ENCODE measurements at regions not wholly inside any gene's neighbourhood (a gene's known extent, or its start where the extent isn't known, plus 50 kb on each side); places are given as distances from the start of the nearest gene placed in this dataset.

DNA sequence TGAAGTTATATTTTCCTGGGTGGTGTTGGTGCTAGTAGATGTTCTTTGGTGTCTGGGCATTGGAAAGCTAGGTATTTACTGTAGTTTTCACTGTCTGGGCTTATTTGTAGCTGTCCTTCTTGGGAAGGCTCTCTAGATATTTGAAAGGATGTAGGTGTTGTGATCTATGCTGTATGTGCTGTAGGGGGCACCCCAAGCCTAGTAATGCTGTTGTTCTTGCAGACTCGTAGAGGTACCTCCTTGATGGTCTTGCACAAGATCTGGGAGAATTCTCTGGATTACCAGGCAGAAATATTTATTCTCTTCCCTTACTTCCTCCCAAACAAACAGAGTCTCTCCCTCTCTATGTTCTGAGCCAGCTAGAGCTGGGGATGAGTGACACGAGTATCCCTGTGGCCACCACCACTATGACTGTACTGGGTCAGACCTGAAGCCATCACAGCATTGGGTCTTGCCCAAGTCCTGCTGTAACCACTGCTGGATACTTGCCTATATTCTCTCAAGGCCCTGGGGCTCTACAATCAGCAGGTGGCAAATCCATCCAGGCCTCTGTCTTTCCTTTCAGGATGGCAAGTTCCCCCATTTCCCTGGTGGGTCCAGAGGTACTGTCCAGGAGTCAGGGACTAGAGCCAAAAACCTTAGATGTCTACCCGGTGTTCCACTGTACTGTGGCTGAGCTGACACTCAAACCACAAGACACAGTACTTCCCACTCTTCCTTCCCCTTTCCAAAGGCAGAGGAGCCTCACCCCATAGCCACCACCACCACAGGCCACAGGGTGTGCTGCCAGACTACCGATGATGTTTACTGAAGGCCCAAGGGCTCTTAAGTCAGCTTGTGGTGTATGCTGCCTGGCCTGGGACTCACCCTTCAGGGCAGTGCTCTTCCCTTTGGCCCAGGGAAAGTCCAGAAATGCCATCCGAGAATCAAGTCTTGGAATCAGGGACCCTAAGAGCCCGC is 195.2 kb upstream of the DPPA4 start:
- peak; percentile 85 for DNase-seq (ENCODE audit: low read depth)

DNA sequence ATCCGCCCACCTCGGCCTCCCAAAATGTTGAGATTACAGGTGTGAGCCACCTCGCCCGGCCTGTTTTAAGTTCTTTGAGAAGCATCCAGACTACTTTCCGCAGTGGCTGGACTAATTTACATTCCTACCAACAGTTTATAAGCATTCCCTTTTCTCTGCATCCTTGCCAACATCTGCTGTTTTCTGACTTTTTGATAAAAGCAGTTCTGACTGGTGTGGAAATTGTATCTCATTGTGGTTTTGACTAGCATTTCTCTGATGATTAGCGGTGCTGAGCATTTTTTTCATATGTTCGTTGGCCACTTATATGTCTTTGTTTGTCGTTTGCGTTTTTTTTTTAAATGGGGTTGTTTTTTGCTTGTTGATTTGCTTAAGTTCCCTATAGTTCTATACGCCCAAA is 208.4 kb upstream of the DPPA4 start:
- peak; percentile 36 for DNase-seq (ENCODE audit: low read depth)

DNA sequence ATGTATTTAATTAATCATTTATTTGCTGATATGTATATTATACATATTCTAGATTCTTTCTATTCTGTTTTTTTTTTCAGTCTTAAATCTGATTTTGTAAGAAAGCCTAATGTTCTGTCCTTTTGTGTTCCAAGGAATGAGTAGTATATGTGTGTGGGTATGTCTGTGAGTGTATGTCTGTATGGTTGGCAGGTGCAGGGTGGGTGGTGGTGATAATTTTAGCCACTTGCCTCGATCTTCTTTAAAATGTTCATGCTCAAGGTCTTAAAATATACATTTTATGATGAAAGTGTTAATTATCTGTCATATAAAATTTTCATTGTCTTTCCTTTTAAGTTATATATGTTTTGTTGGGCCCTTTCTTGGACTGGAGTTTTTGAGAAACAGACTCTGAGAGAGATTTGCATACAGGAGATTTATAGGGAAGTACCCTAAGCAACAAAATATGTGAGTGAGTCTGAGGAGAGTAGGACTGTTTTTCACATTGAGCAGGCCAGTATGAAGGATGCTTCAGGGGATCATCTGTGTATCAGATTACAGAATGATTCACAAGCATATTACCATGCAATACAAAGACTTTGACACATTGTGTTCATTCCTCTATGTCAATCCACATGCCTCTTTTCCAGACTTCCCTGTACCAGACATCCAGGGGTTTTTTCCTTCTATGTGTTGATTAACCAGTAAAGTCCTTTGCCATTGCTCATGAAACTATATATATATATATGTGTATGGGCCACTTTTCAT is 211.0 kb upstream of the DPPA4 start:
- DNase-seq (ENCODE audit: low read depth), result peak; percentile 51

DNA sequence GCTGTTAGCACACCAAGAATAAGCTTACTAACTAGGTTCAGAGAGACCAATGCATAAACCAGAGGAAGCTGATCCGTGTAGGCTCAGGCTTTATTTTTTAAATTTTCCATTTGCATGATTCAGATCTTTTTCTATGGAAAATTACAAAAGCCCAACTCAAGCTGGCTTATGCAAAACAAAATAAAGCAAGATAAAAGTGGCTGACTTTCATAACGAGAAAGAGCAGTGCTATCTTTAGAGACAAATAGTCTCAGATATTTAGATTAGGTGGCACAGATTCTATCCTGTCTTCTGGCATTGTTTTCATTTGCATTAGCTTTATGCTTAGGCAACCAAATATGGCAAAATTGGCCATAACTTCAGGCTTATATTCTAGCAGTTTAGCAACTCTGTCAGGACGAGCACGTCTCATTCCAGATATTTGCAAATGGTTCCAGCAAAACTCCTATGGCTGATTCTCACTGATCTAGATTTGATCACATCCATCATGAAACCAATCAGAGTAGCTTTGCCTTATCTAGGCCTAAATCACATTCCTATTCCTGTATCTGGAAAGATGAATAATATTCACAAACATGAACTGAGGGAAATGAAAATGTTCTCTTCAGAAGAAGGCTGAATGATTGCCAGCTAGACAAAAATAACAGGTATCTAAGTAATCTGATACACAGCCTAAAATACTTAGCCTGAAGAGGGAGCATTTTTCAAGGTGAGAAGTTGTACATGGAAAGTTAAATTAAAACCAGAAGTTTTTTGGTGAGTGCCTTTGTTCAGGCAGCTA is 216.4 kb upstream of the DPPA4 start:
- DNase-seq (ENCODE audit: low read depth), result peak; percentile 32

DNA sequence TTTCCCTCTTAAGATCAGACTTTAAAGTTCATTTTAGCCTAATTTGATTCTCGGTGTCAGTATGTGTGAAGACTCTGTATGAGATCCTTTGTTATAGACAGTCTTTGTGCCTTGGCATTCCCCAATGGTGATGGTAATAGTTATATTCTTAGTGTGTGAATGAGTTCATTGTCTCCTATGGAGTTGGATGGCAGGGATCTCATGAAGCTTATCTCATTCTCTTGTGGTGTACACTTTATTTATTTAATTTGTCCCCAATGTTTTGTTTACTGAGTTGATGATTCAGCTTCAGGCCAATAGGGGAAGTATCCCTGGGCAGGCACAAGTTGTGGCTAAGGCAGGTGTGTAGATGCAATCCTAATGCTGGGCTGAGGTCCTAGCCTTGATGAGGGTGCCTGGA is 222.0 kb upstream of the DPPA4 start:
- peak; percentile 47 for DNase-seq (ENCODE audit: low read depth)

DNA sequence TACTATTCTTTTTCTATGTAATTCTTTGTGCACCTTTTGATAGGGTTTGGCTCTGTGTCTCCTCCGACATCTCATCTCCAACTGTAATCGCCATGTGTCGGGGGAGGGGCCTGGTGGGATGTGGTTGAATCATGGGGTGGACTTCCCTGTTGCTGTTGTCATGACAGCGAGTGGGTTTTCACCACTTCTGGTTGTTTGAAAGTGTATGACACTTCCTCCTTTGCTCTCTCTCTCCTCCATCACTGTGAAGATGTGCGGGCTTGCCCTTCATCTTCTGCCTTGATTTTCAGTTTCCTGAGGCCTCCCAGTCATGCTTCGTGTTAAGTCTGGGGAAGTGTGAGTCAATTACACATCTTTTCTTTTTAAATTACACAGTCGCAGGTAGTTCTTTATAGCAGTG is 225.8 kb upstream of the DPPA4 start:
- peak; percentile 8 for DNase-seq (ENCODE audit: low read depth)

DNA sequence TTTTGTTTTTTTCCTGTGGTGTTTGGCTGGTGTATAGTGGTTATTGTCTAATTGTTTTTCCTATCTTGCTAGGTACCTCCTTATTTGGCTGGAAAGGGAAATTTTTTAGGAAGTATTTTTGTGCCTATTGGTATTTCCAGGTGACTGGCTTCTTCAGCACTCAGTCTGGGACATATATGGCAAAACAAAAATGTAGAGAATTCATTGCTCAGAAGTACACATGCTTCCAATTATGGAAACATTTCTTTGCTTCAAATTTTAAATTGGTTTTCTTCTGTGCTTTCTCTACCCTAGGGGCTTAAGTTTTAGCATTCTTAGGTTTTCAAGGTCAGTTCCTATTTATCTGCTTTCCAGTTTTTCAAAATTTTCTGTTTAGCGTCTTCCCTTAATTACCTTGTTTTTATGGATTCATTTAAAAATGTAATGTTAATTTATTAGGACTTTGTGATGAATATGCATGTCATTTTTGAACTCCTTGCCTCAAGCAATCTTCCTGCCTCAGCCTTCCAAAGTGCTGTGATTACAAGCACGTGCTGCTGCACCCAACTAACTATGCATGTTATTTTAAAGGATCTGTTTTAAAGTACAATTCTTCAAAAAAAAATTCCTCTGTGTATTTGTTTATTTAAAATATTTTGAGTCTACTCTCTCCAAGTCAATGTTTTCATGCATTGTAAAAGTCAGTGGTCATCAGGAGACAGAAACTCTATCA is 231.9 kb upstream of the DPPA4 start:
- DNase-seq (ENCODE audit: low read depth), result no peak

DNA sequence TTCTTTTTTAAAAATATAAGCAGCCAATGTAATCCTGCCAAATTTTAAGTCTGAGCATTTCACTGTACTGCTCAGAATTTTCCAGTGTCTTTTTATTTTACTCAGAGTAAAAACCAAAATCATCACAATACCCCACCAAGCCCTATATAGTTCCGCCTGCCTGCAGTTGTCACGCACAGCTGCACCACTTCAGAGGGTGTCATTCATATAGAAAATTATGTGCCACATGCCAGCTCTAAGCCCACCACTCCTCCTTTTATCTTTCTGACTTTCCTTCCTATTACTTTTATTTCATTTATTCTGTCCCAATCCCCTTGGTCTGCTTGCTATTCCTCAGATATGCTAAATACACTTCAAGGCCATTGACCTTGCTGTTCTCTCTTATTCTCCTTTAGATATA is 233.1 kb upstream of the DPPA4 start:
- no peak for DNase-seq (ENCODE audit: low read depth)

DNA sequence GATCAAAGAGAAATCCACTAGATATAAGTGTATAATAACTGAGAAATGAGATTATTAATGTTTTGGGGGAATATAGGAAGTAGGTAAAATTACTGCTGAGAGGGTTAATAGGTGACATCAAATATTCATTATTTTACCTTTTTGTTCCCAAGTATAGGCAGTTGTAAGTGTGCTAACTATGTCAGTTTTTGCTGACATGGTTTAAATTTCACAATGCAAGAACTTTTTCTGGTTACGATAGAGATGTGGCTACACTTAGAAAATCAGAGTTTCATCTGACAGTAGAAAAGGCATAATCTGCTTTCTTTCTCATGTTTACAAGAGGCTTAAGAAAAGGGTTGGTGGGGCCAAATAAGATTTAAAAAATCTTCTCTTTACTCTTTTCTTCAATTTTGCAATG is 235.0 kb upstream of the DPPA4 start:
- no peak for DNase-seq (ENCODE audit: low read depth)

DNA sequence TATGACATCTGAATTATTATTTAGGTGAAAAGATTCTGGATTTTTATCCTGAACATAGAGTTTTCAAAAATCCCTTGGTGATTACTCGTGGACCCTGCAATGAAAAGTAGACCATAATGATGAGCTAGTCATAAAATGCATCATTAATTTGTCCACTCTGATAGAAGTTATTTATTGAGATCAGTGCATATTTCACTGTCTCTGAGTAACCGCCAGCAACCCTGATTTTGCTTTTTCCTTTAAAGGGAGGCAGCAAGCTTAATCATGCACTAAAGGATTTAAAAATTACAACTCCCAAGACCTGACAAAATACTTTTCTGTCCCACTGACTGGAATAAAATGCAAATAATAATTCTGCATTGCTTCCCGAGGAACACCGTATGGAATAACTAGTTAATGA is 259.6 kb upstream of the DPPA4 start:
- no peak for DNase-seq (ENCODE audit: low read depth)

DNA sequence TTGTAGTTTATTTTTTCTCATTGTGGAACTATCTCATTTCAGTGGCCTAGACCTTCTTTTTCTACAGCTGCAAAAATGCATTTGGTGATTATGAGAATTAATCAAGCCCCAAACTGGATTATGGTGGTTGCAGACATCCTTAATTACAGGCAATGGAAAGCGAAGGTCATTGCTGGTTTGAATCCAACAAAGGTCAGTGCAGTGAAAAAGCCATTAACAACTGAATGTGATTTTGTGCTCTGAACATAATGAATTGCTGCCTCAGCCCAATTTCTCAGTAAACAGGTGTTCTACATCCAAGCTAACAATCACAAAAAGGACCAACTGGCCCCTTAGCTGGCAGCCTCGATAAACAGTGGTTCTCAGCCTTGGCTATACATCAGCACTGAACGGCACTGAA is 260.1 kb upstream of the DPPA4 start:
- DNase-seq (ENCODE audit: low read depth), result no peak

DNA sequence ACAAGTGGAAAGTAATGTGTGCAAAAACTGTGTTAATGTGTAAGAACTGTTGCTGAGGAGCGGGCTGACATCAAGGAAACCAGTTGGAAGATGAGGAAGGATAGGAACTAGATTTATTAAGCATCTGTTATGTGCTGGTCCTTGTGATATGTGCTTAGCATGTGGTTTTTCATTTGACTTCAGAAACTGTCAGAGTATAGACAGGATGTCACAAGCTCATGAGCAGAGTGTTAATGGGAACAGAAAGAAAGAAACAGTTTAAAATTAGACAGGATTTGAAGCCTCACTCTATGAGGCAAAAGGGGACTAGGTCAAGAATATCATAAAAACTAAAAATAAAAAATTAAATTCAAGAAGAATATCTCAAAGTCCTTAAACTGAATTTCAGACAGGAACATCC is 270.6 kb upstream of the DPPA4 start:
- no peak for DNase-seq (ENCODE audit: low read depth)

DNA sequence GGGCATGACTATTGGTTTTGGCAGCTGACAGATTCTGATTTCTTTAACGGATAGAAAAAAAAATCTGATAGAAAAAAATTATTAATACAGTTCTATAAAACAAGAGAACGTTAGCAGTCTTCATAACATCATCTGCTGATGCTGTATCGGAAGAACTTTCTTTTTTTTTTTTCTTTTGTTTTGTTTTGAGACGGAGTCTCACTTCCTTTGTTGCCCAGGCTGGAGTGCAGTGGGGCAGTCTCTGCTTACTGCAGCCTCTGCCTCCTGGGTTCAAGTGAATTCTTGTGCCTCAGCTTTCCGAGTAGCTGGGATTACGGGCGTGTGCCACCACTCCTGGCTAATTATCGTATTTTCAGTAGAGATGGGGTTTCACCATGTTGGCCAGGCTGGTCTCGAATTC is 271.2 kb upstream of the DPPA4 start:
- DNase-seq (ENCODE audit: low read depth), result no peak

DNA sequence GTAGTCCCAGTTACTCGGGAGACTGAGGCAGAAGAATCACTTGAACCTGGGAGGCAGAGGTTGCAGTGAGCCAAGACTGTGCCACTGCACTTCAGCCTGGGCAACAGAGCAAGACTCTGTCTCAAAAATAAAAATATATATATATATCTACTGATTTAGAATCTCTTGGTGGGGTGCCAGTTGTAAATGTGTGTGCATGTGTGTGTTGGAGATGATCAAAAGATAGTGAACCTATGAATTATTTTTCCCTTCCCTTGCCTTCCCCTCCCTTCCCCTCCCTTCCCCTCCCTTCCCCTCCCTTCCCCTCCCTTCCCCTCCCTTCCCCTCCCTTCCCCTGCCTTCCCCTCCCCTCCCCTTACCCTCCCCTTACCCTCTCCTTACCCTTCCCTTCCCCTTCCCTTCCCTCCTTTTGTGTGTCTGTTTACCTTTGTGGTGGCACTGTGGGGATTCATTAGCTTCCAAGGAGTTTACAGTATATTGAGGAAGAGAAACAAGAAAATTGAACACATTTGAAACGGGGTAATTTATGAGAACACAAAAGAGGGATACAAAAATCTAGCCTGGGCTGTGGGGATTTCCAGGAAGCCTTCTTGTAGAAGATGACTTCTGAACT is 281.5 kb upstream of the DPPA4 start:
- no peak for DNase-seq (ENCODE audit: low read depth)

DNA sequence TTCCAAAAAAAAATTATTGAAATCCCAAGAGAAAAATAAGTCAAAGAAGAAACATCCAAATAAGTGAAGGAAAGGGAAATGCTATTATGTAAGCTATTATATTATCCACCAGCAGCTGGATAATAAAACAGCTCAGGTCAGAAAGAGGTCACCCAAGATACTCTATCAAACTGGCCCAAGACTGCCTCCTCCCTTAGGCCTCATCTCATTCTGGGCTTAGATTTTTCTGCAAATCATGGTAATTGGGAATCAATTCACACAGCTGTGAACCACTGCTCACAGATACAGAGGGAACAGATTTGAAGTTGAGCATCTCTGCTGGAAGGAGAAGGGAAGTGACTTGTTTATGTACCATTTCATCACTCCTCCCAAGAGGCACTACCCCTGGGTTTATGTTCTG is 294.6 kb upstream of the DPPA4 start:
- no peak for DNase-seq (ENCODE audit: low read depth)

DNA sequence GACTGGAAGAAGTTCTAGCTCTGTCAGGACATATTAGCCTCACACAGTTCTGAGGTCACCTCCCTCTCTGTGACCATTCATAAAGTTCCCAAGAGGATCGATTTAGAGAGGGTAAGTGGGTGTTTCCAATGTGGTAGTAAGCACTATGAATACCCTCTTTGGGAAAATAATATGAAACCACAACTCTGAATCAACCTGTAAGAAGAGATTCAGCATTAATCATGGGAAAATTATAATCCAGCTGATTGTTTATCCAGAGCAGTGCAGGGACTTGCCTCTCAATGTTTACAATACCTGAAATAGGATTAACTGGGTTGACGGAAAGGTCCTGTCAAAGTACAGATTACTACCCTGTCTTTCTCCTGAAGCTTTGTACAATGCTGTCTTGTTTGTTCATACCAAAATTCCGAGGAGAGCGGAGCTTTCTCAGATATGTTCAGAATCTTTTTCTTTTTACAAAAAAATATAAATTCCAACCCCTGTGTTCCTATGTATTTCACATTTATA is 302.9 kb upstream of the DPPA4 start:
- peak; percentile 44 for DNase-seq (ENCODE audit: low read depth)

DNA sequence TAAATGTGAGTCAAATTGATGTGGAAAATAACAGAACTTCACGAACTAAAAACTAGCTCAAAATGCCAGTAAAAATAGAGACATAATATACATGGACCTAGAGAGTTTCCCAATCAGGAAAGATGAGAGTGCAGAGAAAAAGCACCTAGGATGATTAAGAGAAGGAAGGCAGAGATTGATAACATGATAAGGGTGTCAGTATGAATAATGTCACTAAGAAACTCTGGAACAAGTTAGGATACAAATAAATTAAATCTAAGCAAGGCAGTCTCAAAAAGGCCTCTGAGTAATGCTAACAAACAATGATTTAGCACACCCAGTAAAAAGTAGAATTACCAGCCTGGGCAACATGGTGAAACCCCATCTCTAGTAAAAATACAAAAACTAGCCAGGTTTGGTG is 304.7 kb upstream of the DPPA4 start:
- peak; percentile 76 for DNase-seq (ENCODE audit: low read depth)

DNA sequence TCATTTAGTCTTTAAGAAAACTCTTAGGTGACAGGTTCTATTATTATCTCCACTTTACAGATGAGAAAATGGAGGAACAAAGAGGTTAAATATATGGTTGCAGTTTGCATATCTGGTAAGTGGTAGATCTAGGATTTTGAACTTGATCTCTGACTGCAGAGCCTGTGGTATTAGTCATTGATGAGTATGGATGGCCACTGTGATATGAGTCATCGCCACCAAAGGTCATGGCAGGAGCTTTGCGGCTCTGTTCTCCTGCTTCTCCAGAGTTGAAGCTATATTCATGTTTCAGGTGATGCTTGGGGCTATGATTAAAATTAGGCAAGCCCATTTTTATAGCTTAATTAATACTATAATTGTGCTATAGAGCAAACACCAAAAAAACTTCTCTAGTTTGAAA is 306.2 kb upstream of the DPPA4 start:
- peak; percentile 92 for DNase-seq (ENCODE audit: low read depth)

DNA sequence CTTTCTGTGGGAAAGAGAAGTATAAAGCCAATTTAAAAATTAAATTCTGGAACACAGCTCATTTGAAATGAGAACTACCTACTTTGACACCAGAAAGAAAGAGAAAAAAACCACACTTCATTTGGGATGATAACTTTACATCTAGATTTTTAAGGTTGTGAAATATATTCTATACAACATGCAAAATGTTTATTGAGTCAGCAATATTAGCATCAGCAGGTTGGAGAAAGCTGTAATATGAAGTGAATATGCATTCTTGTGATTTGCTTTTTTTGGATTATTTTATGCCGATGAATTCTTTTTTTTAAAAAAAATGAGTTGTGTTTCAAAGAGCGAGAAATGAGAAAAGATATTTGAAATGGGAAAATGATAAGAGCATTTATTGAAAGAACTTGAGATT is 307.0 kb upstream of the DPPA4 start:
- no peak for DNase-seq (ENCODE audit: low read depth)

DNA sequence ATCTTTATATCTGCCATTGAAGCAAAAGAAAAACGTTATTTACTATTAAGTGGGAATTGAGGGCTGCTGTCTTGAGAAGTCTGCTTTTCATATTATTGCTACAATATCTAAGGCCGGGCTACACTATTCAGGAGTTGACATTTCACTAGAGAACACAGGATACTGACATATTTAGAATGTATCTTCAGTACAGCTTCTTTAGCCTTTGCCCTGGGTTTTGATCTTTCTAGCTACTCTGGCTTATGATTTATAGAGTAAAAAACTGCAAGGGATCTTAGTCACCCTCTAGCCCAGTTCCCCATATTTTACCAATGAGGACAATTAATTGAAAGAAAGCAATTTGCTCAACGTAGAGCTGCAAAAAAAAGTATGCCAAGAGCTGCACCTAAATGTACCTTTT is 307.4 kb upstream of the DPPA4 start:
- DNase-seq (ENCODE audit: low read depth), result no peak

DNA sequence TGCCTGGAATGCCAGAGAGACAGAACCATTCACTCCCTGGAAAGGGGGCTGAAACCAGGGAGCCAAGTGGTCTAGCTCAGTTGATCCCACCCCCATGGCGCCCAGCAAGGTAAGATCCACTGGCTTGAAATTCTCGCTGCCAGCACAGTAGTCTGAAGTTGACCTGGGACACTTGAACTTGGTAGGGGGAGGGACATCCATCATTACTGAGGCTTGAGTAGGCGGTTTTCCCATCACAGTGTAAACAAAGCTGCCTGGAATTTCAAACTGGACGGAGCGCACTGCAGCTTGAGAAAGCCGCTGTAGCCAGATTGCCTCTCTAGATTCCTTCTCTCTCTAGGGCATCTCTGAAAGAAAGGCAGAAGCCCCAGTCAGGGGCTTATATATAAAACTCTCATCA is 310.7 kb upstream of the DPPA4 start:
- DNase-seq (ENCODE audit: low read depth), result no peak

Measured in M059J (cell line).